Sciatic nerve (tissue), 2 donors: ENCODE measurements at regions not wholly inside any gene's neighbourhood (a gene's known extent, or its start where the extent isn't known, plus 50 kb on each side); places are given as distances from the start of the nearest gene placed in this dataset.

Source experiments
- ATAC-seq: fragments of 200-7000 bp; cut with Tn5 transposase; one replicate; pipeline ENCODE4 v1.9.1; 2020; ENCODE audit warnings: mild to moderate bottlenecking, moderate library complexity
- DNase-seq: peaks from one replicate; pipeline ENCODE4 v3.0.0-alpha.2; 2020; ENCODE audit warnings: low spot score
- intact Hi-C: fragments of 100-400 bp; cut with DNase I; formaldehyde crosslinking; loops from one replicate; pipeline ENCODE4 v1.14.2; 2022
- donor health status: DM: no; HTN: no; CAD: no.
- donor health status: DM: no; HTN: no; CAD: no.

DNA sequence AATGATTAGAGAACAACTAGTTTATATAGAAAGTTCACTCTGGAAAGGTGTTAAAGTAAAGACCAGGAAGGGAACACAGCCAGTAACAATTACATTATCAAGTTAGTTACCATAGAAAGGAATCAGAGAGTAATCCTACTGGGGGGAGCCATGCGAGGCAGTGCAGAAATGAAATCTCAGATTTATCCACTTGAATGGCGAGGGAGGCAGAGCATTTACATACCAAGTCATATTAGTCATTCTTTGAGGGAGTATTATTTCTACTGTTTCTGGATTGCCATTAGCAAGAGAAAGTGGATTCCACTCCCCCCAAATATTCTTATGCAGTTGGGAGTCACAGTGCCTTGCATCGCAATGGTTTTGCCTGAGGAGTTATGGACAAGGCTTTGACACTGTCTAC, 472.7 kb upstream of the TRIB2 start:
- ATAC-seq (no peak), DNase-seq (no peak)
- intact Hi-C loops: no loop called here

- DNase-seq: no peak
- intact Hi-C loops: no loop called here
- ATAC-seq: no peak
Measured at GRCh38 chr2:12251121-12251520, 465.6 kb upstream of the TRIB2 start.

- ATAC-seq: no peak
- DNase-seq: no peak
- intact Hi-C loops: no loop called here
Measured at GRCh38 chr2:12251749-12252148, 465.0 kb upstream of the TRIB2 start.

DNA sequence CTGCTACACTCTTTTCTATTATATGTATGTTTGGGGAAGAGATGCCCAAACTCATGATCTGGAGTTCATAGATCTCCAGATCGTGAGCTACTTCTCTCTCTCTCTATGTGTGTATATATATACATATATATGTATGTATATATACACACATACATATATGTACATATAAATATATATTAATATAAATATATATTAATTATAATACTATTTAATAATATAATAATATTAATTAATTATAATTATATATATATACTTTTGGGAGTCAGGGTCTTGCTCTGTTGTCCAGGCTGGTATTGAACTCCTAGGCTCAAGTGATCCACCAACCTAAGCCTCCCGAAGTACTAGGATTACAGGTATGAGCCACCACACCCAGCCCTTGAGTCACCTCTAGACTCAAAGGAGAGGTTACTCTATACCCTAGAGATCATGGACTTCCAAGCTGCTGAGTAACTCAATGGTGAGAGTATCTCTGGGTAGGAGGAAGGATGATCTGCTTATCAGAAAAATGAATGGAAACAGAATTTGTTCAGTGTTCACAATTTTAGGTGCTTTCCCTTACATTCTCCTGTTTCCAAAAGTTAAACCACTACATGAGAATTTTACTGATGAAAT, 463.5 kb upstream of the TRIB2 start:
- ATAC-seq (no peak), DNase-seq (no peak)
- intact Hi-C loops: no loop called here

DNA sequence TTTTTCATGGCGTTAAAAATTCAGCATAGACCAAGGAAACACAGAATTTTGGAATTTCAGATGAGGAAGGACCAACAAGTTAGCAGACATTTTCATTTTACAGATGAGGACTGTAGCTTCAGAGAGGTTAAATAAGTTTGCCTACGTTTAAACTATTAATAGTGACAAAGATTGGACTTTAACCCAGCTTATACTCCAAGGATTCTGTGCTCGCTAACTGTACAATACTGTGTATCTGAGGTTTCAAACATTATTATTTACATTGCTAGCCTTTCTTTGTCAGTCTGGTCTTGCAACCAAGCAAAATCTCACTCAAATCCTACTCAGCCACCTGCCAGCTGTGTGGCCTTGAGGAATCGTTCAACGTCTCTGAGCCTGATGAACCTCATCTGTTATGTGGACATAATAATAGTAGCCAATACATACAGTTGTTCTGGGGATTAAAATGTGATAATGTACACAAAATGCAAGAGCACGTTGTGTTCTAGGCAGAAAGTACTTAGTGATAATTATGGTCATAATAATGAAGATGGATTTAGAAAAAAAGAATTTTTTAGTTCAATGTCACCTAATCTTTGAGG, 462.4 kb upstream of the TRIB2 start:
- intact Hi-C loops: no loop called here
- DNase-seq: no peak
- no peak for ATAC-seq

GRCh38 chr2:12256206-12256605, 460.5 kb upstream of the TRIB2 start:
- DNase-seq (no peak), ATAC-seq (no peak)

DNA sequence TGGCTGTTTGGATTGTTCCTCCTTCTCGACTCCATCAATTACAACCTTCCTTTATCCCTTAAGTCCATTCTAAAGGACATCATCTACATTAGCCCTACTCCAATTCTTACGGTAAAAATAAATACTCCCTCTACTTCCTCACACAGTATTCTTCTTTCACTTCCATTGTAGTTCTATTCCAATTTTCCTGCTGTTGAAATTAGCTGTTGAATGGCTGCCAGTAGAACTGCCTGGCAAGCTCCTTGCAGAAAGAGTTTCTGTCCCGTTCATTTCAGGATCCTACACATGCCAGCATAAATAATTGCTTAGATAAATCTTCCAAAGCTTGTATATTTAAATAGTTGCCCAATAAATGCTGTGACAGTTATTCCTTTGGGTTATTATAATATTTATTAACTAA, 459.3 kb upstream of the TRIB2 start:
- DNase-seq: no peak
- no peak for ATAC-seq
- intact Hi-C loops: no loop called here

More at GRCh38 chr2:12256206-12256605, 460.5 kb upstream of the TRIB2 start:
- intact Hi-C loops: no loop called here

- intact Hi-C loops: no loop called here
Measured at GRCh38 chr2:12259493-12259892, 457.2 kb upstream of the TRIB2 start.

DNA sequence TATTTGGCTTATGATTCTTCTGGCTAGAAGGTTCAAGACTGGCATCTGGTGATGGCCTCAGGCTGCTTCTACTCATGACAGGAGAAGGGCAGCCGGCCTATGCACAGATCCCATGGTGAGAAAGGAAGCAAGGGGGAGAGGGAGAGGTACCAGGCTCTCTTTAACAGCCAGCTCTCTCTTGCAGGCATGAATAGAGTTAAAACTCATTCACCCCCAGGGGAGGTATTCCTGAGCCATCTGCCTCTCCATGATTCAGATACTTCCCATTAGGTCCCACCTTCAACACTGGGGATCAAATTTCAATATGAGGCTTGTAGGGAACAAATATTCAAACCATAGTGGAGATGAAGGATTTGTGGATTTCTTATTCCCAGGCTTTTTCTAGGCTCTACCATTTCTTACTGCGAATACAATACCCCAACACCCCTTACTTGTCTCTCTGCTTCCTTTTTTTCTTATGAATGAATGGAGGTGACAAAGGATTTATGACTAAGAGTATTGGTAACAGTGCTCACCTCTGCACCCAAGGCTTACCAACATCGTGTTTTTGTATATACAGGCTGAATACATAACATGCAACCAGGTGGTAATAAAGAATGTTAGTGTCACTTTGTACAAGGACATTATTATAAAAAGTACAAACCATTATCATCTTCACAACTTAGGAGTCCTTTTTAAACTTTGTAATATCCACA, 454.6 kb upstream of the TRIB2 start:
- DNase-seq: no peak
- intact Hi-C loops: no loop called here
- ATAC-seq: no peak

More at GRCh38 chr2:12259493-12259892, 457.2 kb upstream of the TRIB2 start:
- ATAC-seq (no peak), DNase-seq (no peak)

DNA sequence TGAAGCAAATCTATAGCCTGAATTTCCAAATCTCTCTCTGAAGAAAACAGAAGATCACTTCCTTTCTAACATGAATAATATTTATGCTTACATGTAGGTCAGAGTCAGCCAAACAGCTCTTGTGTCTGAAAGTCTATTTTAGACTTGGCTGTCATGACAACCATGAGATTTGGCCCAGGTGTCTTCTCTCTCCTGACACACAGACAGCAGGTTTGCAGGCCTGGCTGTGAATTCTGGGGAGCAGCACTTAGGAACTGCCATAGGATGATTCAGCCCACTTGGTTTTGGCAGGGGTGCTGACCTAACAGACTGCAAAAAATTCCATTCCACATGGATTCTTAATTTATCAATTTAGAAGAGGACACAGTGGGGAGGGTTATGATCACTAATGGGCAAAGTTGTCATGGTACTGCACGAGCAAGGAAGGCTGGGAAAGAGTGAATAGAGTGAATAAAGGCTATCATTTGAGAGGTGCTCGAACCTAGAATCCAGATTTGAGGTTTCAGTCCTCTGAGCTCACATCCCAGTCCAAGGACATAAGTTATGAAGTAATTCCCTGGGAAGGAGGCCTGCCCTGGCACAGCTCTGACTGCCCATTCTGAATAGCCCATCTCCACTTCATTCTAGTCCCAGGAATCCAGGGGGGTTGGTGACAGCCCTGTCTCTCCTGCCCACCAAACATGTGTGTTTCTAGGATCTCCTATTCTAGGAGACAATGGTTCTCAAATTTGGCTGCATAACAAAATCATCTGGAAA, 453.9 kb upstream of the TRIB2 start:
- intact Hi-C loops: no loop called here
- DNase-seq (no peak), ATAC-seq (no peak)

GRCh38 chr2:12263730-12264129, 453.0 kb upstream of the TRIB2 start:
- intact Hi-C loops: no loop called here
- ATAC-seq: no peak
- no peak for DNase-seq

GRCh38 chr2:12264146-12264545, 452.6 kb upstream of the TRIB2 start:
- ATAC-seq: no peak
- intact Hi-C loops: no loop called here
- DNase-seq: no peak

- ATAC-seq (no peak), DNase-seq (no peak)
- intact Hi-C loops: no loop called here
Measured at GRCh38 chr2:12265646-12266045, 451.1 kb upstream of the TRIB2 start.

- DNase-seq (no peak), ATAC-seq (no peak)
- intact Hi-C loops: no loop called here
Measured at GRCh38 chr2:12267042-12267441, 449.7 kb upstream of the TRIB2 start.

GRCh38 chr2:12269041-12269972, 447.4 kb upstream of the TRIB2 start:
- ATAC-seq: no peak
- DNase-seq: no peak
- intact Hi-C loops: no loop called here

GRCh38 chr2:12270876-12271588, 445.7 kb upstream of the TRIB2 start:
- ATAC-seq (no peak), DNase-seq (no peak)
- intact Hi-C loops: no loop called here

- ATAC-seq: no peak
- intact Hi-C loops: no loop called here
- DNase-seq: no peak
Measured at GRCh38 chr2:12271589-12271984, 445.1 kb upstream of the TRIB2 start.

- intact Hi-C loops: no loop called here
- ATAC-seq (no peak), DNase-seq (no peak)
Measured at GRCh38 chr2:12273111-12273510, 443.6 kb upstream of the TRIB2 start.
